NT2/D1 (cell line): ENCODE measurements at regions not wholly inside any gene's neighbourhood (a gene's known extent, or its start where the extent isn't known, plus 50 kb on each side); places are given as distances from the start of the nearest gene placed in this dataset.

ENCODE experiments used
- YY1 ChIP-seq: IDR thresholded peaks from 2 replicates; pipeline ENCODE4 v1.6.1; 2011; ENCODE audit not compliant: insufficient read length, insufficient read depth
- ZNF274 ChIP-seq: IDR thresholded peaks from 2 replicates; pipeline ENCODE4 v1.6.1; 2011; ENCODE audit warnings: mild to moderate bottlenecking, low read depth, low read length

- no peak for TF ChIP-seq ZNF274
- no peak for TF ChIP-seq YY1
Measured at GRCh38 chr10:117075064-117075463, 63.0 kb downstream of the VAX1 start.
